Astrocyte (in vitro differentiated cells and primary cell): ENCODE measurements at regions not wholly inside any gene's neighbourhood (a gene's known extent, or its start where the extent isn't known, plus 50 kb on each side); places are given as distances from the start of the nearest gene placed in this dataset.

ENCODE experiments used
- CTCF ChIP-seq: IDR thresholded peaks from 2 replicates; pipeline ENCODE4 v1.5.1; 2011; ENCODE audit warnings: low read depth, mild to moderate bottlenecking, inconsistent platforms, low read length, moderate library complexity; ENCODE audit not compliant: insufficient read depth
- EZH2 ChIP-seq: IDR thresholded peaks from 2 replicates; pipeline ENCODE4 v1.6.1; 2012; ENCODE audit warnings: mild to moderate bottlenecking, low read length, inconsistent platforms; ENCODE audit not compliant: insufficient read depth

GRCh38 chr1:218751208-218751948 lies 406.2 kb downstream of the TGFB2 start:
- no peak for TF ChIP-seq CTCF
- TF ChIP-seq EZH2 = no peak
